C4-2B (cell line): ENCODE measurements at regions not wholly inside any gene's neighbourhood (a gene's known extent, or its start where the extent isn't known, plus 50 kb on each side); places are given as distances from the start of the nearest gene placed in this dataset.

Source experiments
- ZFX ChIP-seq: fragments of 450-650 bp; IDR thresholded peaks from 2 replicates; pipeline ENCODE4 v1.6.1; 2017
- TF ChIP-seq, protein P1 (sequence below): fragments of 450-650 bp; conservative IDR thresholded peaks from 2 replicates; pipeline ENCODE4 v1.5.1; 2017; ENCODE audit warnings: mild to moderate bottlenecking

DNA sequence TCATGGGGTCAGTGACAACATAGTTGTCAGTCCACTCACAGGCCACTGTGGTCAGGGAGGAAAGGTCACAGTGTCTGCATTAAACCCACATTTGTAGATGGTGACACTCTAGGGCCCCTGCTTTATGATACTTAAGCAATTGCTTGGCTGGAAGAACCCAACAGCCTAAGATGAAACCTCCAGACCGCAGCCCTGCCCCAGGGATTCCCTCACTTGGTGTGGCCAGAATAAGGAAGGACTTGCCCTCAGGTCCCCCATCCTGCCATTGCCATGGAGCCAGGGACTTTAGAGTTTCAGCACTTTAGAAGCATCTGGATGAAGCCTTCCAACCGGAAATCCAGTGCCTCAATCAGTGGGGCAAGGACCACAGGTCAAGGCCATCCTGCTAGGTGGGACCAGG lies 63.9 kb upstream of the LAPTM4A start:
- TF ChIP-seq, protein P1, sequence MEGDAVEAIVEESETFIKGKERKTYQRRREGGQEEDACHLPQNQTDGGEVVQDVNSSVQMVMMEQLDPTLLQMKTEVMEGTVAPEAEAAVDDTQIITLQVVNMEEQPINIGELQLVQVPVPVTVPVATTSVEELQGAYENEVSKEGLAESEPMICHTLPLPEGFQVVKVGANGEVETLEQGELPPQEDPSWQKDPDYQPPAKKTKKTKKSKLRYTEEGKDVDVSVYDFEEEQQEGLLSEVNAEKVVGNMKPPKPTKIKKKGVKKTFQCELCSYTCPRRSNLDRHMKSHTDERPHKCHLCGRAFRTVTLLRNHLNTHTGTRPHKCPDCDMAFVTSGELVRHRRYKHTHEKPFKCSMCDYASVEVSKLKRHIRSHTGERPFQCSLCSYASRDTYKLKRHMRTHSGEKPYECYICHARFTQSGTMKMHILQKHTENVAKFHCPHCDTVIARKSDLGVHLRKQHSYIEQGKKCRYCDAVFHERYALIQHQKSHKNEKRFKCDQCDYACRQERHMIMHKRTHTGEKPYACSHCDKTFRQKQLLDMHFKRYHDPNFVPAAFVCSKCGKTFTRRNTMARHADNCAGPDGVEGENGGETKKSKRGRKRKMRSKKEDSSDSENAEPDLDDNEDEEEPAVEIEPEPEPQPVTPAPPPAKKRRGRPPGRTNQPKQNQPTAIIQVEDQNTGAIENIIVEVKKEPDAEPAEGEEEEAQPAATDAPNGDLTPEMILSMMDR: no peak
- TF ChIP-seq ZFX: no peak
